NCI-H345 (cell line): ENCODE measurements at regions not wholly inside any gene's neighbourhood (a gene's known extent, or its start where the extent isn't known, plus 50 kb on each side); places are given as distances from the start of the nearest gene placed in this dataset.

ENCODE experiments used
- DNase-seq: peaks from one replicate; lab custom pipeline; 2025; lab: John Stamatoyannopoulos, UW

- no peak for DNase-seq
Measured at GRCh38 chr1:96964761-96965160, 243.2 kb downstream of the PTBP2 start.

- DNase-seq, result peak; percentile 71
Measured at GRCh38 chr1:96966536-96967138, 245.1 kb downstream of the PTBP2 start.

GRCh38 chr1:96967311-96967710 is 245.7 kb downstream of the PTBP2 start:
- DNase-seq, result no peak

GRCh38 chr1:96968541-96968940 is 247.0 kb downstream of the PTBP2 start:
- no peak for DNase-seq

- DNase-seq, result no peak
Measured at GRCh38 chr1:96968983-96969382, 247.4 kb downstream of the PTBP2 start.

GRCh38 chr1:96969656-96970163 is 248.1 kb downstream of the PTBP2 start:
- DNase-seq, result no peak

- no peak for DNase-seq
Measured at GRCh38 chr1:96971439-96971838, 249.9 kb downstream of the PTBP2 start.

GRCh38 chr1:96971849-96972602 is 250.4 kb downstream of the PTBP2 start:
- DNase-seq, result no peak

- DNase-seq, result peak; percentile 68
Measured at GRCh38 chr1:96973605-96974004, 252.0 kb downstream of the PTBP2 start.

- DNase-seq, result no peak
Measured at GRCh38 chr1:96978444-96978843, 256.9 kb downstream of the PTBP2 start.

GRCh38 chr1:96978901-96979300 is 257.3 kb downstream of the PTBP2 start:
- no peak for DNase-seq

- peak; percentile 59 for DNase-seq
Measured at GRCh38 chr1:96979304-96980268, 258.0 kb downstream of the PTBP2 start.

GRCh38 chr1:96980448-96980847 is 258.9 kb downstream of the PTBP2 start:
- no peak for DNase-seq

- DNase-seq, result no peak
Measured at GRCh38 chr1:96981181-96981580, 259.6 kb downstream of the PTBP2 start.

GRCh38 chr1:96982118-96982517 is 260.5 kb downstream of the PTBP2 start:
- no peak for DNase-seq

- DNase-seq, result no peak
Measured at GRCh38 chr1:96983866-96984265, 262.3 kb downstream of the PTBP2 start.

GRCh38 chr1:96987186-96987703 is 265.7 kb downstream of the PTBP2 start:
- no peak for DNase-seq

GRCh38 chr1:96989302-96989701 is 267.7 kb downstream of the PTBP2 start:
- no peak for DNase-seq

- DNase-seq, result no peak
Measured at GRCh38 chr1:96990136-96990535, 268.6 kb downstream of the PTBP2 start.

- no peak for DNase-seq
Measured at GRCh38 chr1:96991261-96991660, 269.7 kb downstream of the PTBP2 start.

- DNase-seq, result no peak
Measured at GRCh38 chr1:96992871-96993270, 271.3 kb downstream of the PTBP2 start.

- no peak for DNase-seq
Measured at GRCh38 chr1:96995351-96995750, 273.8 kb downstream of the PTBP2 start.
